ENCODE measurements at regions not wholly inside any gene's neighbourhood (a gene's known extent, or its start where the extent isn't known, plus 50 kb on each side); places are given as distances from the start of the nearest gene placed in this dataset.

DNA sequence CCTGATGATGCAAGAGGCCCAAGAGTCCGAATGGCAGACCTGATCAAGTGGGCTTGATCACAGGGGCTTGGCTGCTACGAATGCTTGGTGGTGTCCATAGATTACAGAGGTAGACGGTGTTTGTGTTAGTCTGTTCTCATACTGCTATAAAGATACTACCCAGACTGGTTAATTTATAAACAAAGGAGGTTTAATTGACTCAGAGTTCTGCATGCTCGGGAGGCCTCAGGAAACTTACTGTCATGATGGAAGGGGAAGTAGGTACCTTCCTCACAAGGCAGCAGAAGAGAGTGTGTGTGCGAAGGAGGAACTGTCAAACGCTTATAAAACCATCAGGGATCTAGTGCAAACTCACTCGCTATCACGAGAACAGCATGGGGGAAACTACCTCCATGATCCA is 268.9 kb upstream of the KLF6 start:
- ATAC-seq (replicated peaks) = no peak
- Mint-ChIP-seq H3K27me3 (no peaks in the 10 kb centered on the region), H3K4me3 (no peak overlapping the region), H3K4me1 (no peaks in the 10 kb centered on the region), H3K36me3 (ENCODE audit: low read depth) (no peaks in the 10 kb centered on the region), H3K27ac (no peak overlapping the region), H3K9me3 (no peaks in the 10 kb centered on the region)

- no peaks in the 10 kb centered on the region for H3K9me3 Mint-ChIP-seq
- ATAC-seq (replicated peaks) = no peak
- H3K4me3 Mint-ChIP-seq = no peak overlapping the region
- no peak overlapping the region for H3K27ac Mint-ChIP-seq
- no peaks in the 10 kb centered on the region for H3K36me3 Mint-ChIP-seq (ENCODE audit: low read depth)
- no peaks in the 10 kb centered on the region for H3K4me1 Mint-ChIP-seq
- H3K27me3 Mint-ChIP-seq = no peaks in the 10 kb centered on the region
Measured at GRCh38 chr10:4051641-4052151, 266.7 kb upstream of the KLF6 start.

GRCh38 chr10:4051011-4051640 is 266.1 kb upstream of the KLF6 start:
- Mint-ChIP-seq H3K36me3 (ENCODE audit: low read depth) (no peaks in the 10 kb centered on the region), H3K9me3 (no peaks in the 10 kb centered on the region), H3K27me3 (no peaks in the 10 kb centered on the region), H3K4me1 (no peaks in the 10 kb centered on the region), H3K27ac (no peak overlapping the region), H3K4me3 (no peak overlapping the region)
- no peak for ATAC-seq (replicated peaks)

DNA sequence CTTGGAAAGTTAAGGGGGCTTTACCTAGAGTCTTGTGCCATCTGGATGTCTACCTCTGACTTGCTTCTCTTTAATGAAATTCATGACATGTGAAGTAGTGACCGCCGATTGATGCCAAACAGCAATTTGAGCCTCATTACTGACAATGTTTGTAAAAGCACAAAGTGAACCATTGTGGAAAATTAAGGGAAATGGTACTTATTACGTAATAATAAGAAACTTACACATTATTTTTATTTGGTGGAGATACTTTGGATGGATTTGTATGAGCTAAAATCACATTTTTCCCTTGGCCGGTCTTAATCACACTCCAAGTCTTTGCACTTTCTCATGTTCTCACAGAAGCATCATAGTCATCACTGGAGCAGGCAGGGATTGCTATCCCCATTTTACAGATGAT is 265.1 kb upstream of the KLF6 start:
- no peak overlapping the region for H3K27ac Mint-ChIP-seq
- no peaks in the 10 kb centered on the region for H3K4me1 Mint-ChIP-seq
- H3K9me3 Mint-ChIP-seq = no peaks in the 10 kb centered on the region
- H3K36me3 Mint-ChIP-seq (ENCODE audit: low read depth) = no peaks in the 10 kb centered on the region
- ATAC-seq (replicated peaks) = no peak
- H3K4me3 Mint-ChIP-seq = no peak overlapping the region
- H3K27me3 Mint-ChIP-seq = no peaks in the 10 kb centered on the region

GRCh38 chr10:4049348-4049747 is 264.3 kb upstream of the KLF6 start:
- Mint-ChIP-seq H3K4me1 (no peaks in the 10 kb centered on the region), H3K27ac (no peak overlapping the region), H3K27me3 (no peaks in the 10 kb centered on the region), H3K4me3 (no peak overlapping the region), H3K9me3 (no peaks in the 10 kb centered on the region), H3K36me3 (ENCODE audit: low read depth) (no peaks in the 10 kb centered on the region)
- no peak for ATAC-seq (replicated peaks)

GRCh38 chr10:4048236-4048864 is 263.3 kb upstream of the KLF6 start:
- Mint-ChIP-seq H3K4me1 (no peaks in the 10 kb centered on the region), H3K27ac (no peak overlapping the region), H3K4me3 (no peak overlapping the region), H3K27me3 (no peaks in the 10 kb centered on the region), H3K9me3 (no peaks in the 10 kb centered on the region), H3K36me3 (ENCODE audit: low read depth) (no peaks in the 10 kb centered on the region)
- ATAC-seq (replicated peaks) = no peak

- Mint-ChIP-seq H3K4me3 (no peak overlapping the region), H3K27me3 (no peaks in the 10 kb centered on the region), H3K9me3 (peaks cover 7% of the 10 kb centered on the region), H3K27ac (no peak overlapping the region), H3K4me1 (no peaks in the 10 kb centered on the region), H3K36me3 (ENCODE audit: low read depth) (no peaks in the 10 kb centered on the region)
- ATAC-seq (replicated peaks) = no peak
Measured at GRCh38 chr10:4046712-4047354, 261.8 kb upstream of the KLF6 start.

GRCh38 chr10:4046030-4046429 is 261.0 kb upstream of the KLF6 start:
- Mint-ChIP-seq H3K36me3 (ENCODE audit: low read depth) (no peaks in the 10 kb centered on the region), H3K4me1 (no peaks in the 10 kb centered on the region), H3K27me3 (no peaks in the 10 kb centered on the region), H3K27ac (no peak overlapping the region), H3K4me3 (no peak overlapping the region), H3K9me3 (peaks cover 12% of the 10 kb centered on the region)
- ATAC-seq (replicated peaks) = no peak

DNA sequence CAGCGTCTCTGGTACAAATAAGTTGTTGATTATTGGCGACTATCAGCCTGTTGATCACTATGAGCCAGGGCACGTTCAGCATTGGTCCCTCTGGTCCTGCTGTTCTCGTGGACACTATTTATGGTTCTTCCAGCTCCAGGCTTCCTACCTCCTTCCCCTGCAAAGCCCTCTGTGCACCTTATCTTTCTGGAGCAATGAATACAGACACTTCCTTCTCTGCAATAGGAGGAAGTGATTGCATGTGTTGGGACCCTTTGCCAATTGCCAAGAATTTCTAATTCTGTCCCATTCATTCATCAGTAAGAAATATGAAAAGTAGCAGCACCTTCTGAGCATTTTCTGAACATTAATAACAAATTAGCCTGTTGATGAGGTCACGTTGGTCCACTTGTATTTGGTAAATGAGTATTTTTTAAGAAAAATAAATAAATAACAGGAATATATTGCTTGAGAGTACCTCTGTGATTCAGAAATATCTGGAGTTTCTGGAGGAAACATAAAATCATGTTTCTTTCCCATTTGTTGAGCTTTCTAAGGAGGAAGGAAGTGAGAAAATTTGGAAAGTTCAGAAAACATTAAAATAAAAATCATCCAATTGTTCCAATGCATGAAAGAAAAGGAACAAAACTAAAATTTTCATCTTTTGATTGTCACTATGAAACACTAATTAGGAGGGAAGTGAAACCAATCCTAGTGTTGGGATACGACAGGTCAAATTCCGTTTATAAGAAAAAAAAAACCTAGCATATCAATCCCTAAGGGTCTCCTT is 259.1 kb upstream of the KLF6 start:
- Mint-ChIP-seq H3K27ac (no peak overlapping the region), H3K27me3 (no peaks in the 10 kb centered on the region), H3K4me1 (no peaks in the 10 kb centered on the region), H3K36me3 (ENCODE audit: low read depth) (no peaks in the 10 kb centered on the region), H3K4me3 (no peak overlapping the region), H3K9me3 (peaks cover 16% of the 10 kb centered on the region)
- ATAC-seq (replicated peaks) = no peak

GRCh38 chr10:4041635-4042034 is 256.6 kb upstream of the KLF6 start:
- ATAC-seq (replicated peaks) = no peak
- Mint-ChIP-seq H3K4me3 (no peak overlapping the region), H3K27ac (no peak overlapping the region), H3K4me1 (no peaks in the 10 kb centered on the region), H3K36me3 (ENCODE audit: low read depth) (no peaks in the 10 kb centered on the region), H3K9me3 (peaks cover 16% of the 10 kb centered on the region), H3K27me3 (no peaks in the 10 kb centered on the region)

GRCh38 chr10:4038000-4038399 is 253.0 kb upstream of the KLF6 start:
- peaks cover 25% of the 10 kb centered on the region for H3K4me1 Mint-ChIP-seq
- no peaks in the 10 kb centered on the region for H3K27me3 Mint-ChIP-seq
- H3K4me3 Mint-ChIP-seq = no peak overlapping the region
- no peak for ATAC-seq (replicated peaks)
- peaks cover 16% of the 10 kb centered on the region for H3K9me3 Mint-ChIP-seq
- H3K36me3 Mint-ChIP-seq (ENCODE audit: low read depth) = no peaks in the 10 kb centered on the region
- no peak overlapping the region for H3K27ac Mint-ChIP-seq

DNA sequence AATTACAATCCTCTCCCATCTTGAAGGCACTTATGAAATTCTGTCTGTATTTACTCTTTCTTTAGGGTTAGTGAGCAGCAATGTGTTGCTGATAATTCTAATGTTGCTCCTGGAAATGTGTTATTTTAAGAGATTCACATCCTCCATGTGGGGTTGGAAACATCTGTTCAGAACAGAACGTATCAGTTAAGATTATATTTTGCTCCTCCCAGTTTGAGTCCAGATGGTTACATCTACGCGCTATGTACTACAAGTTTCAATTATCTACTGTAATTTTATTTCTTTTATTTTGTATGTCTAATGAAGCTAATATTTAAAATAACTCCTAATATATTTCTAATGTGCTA is 250.6 kb upstream of the KLF6 start:
- Mint-ChIP-seq H3K4me3 (peak overlapping the region; percentile 78), H3K27me3 (no peaks in the 10 kb centered on the region), H3K4me1 (peaks cover 29% of the 10 kb centered on the region), H3K36me3 (ENCODE audit: low read depth) (no peaks in the 10 kb centered on the region), H3K9me3 (peaks cover 1% of the 10 kb centered on the region), H3K27ac (peak overlapping the region; percentile 92)
- no peak for ATAC-seq (replicated peaks)

DNA sequence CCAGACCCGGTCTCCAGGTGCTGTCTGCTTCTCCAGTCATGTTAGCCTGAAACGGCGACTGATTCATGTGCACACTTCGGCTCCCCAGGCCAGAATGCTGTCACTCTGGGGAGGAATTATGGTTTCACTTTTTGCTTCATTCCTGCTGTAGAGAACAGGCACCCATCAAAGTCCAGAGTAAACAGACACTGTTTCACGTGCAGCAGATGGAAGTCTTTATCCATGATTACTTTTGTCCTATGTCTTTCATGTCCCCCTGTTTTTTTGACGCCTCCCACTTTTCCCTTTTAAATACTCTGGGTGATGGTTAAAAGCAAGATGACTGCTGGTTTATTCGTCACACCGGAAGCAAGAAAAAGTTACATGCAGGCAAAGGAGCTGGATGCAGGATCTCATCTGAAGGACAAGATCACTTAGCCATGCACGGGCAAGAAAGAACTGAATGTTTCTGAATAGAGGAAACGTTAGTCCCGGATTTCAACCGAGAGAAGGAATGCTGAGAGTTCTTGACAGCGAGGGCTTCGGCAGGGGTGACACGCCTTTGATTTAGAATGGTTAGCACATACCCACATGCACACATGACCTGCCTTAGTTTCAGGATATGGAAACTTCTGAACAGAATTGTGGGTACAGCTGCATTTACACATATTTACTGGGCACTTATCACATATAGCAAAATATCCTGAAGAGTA is 250.0 kb upstream of the KLF6 start:
- H3K27ac Mint-ChIP-seq = peak overlapping the region; percentile 92
- H3K4me3 Mint-ChIP-seq = peak overlapping the region; percentile 78
- no peaks in the 10 kb centered on the region for H3K36me3 Mint-ChIP-seq (ENCODE audit: low read depth)
- H3K27me3 Mint-ChIP-seq = no peaks in the 10 kb centered on the region
- ATAC-seq (replicated peaks) = peak; percentile 58
- peaks cover 29% of the 10 kb centered on the region for H3K4me1 Mint-ChIP-seq
- H3K9me3 Mint-ChIP-seq = no peaks in the 10 kb centered on the region

- Mint-ChIP-seq H3K4me3 (peak overlapping the region; percentile 78), H3K27me3 (no peaks in the 10 kb centered on the region), H3K36me3 (ENCODE audit: low read depth) (no peaks in the 10 kb centered on the region), H3K4me1 (peaks cover 29% of the 10 kb centered on the region), H3K27ac (peak overlapping the region; percentile 92), H3K9me3 (no peaks in the 10 kb centered on the region)
- ATAC-seq (replicated peaks) = peak; percentile 87
Measured at GRCh38 chr10:4033341-4033896, 248.4 kb upstream of the KLF6 start.

Data from activated T-helper 17 cell treated with anti-CD3 and anti-CD28 coated beads, Interleukin-2, amount 50 U/mL, for 72 hours (primary cell).